HCT116 (cell line): ENCODE measurements at regions not wholly inside any gene's neighbourhood (a gene's known extent, or its start where the extent isn't known, plus 50 kb on each side); places are given as distances from the start of the nearest gene placed in this dataset.

Experiments used
- CEBPB ChIP-seq: IDR thresholded peaks from 2 replicates; pipeline ENCODE4 v1.6.1; 2012; ENCODE audit warnings: low read depth
- ZNF274 ChIP-seq: fragments of 200-500 bp; sonication (Bioruptor generic); IDR thresholded peaks from 2 replicates; pipeline ENCODE4 v1.6.1; 2014; ENCODE audit warnings: mild to moderate bottlenecking, low read depth, low read length, inconsistent platforms
- TF ChIP-seq, protein P1 (sequence below), 3 experiments: fragments of 200-600 bp in 1 of 3; sonication (generic) in 1 of 3; IDR thresholded peaks in 2 of 3; conservative IDR thresholded peaks in 1 of 3; 2 replicates each; pipeline ENCODE4 v1.5.1; 2012 to 2017; ENCODE audit warnings: low read depth in 2 of 3, low read length in 2 of 3, antibody characterized with exemption in 1 of 3, borderline replicate concordance in 1 of 3, control low read depth in 1 of 3, mild to moderate bottlenecking in 1 of 3, mixed read lengths in 1 of 3, mixed run types in 1 of 3, moderate library complexity in 1 of 3; ENCODE audit not compliant: insufficient read depth in 1 of 3

DNA sequence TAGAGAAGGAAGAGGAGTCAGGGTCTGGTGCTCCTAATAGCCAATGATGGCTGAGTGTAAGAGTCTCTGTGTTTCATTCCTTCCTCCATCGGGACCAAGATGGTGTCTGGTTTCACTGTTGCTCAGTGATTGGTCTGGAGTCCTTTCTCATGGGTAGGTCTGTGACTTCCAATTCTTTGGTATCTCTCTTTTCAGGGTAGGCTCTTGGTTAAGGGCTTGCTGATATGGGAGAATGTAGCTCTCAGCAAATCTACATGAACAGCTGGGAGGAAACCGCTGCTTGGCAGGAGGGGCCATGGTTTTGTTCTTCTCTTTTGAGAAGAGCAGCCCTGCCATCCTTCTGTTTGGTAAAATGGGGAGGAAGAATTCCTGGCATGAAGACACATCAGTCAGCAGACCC, 209.1 kb upstream of the PODXL start:
- TF ChIP-seq, protein P1, sequence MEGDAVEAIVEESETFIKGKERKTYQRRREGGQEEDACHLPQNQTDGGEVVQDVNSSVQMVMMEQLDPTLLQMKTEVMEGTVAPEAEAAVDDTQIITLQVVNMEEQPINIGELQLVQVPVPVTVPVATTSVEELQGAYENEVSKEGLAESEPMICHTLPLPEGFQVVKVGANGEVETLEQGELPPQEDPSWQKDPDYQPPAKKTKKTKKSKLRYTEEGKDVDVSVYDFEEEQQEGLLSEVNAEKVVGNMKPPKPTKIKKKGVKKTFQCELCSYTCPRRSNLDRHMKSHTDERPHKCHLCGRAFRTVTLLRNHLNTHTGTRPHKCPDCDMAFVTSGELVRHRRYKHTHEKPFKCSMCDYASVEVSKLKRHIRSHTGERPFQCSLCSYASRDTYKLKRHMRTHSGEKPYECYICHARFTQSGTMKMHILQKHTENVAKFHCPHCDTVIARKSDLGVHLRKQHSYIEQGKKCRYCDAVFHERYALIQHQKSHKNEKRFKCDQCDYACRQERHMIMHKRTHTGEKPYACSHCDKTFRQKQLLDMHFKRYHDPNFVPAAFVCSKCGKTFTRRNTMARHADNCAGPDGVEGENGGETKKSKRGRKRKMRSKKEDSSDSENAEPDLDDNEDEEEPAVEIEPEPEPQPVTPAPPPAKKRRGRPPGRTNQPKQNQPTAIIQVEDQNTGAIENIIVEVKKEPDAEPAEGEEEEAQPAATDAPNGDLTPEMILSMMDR (IDR thresholded peaks at IDR 0.05 in 2 of 3, conservative IDR thresholded peaks at IDR 0.05 in 1 of 3; ENCODE audit: borderline replicate concordance in 1 of 3, insufficient read depth in 1 of 3, low read depth in 2 of 3, low read length in 2 of 3) = no peak
- TF ChIP-seq CEBPB = no peak
- TF ChIP-seq ZNF274 = no peak
